RWPE2 (cell line): ENCODE measurements at regions not wholly inside any gene's neighbourhood (a gene's known extent, or its start where the extent isn't known, plus 50 kb on each side); places are given as distances from the start of the nearest gene placed in this dataset.

Source experiments
- ATAC-seq: fragments of 200-7000 bp; cut with Tn5 transposase; 3 replicates; pipeline ENCODE4 v1.9.1; 2021; ENCODE audit warnings: low read depth
- DNase-seq: peaks from one replicate; pipeline ENCODE4 v3.0.0-alpha.2; 2020; ENCODE audit warnings: low spot score
- H3K27ac ChIP-seq: fragments of 450-650 bp; 2 replicates; pipeline ENCODE4 v1.5.1; 2017; ENCODE audit warnings: mild to moderate bottlenecking; ENCODE audit not compliant: poor library complexity, severe bottlenecking
- H3K27me3 ChIP-seq: fragments of 250-450 bp; sonication (Bioruptor Pico); 2 replicates; pipeline ENCODE4 v1.5.1; 2021; ENCODE audit warnings: mild to moderate bottlenecking, moderate library complexity; ENCODE audit not compliant: insufficient read depth, poor library complexity, severe bottlenecking
- H3K36me3 ChIP-seq: fragments of 250-450 bp; sonication (Bioruptor Pico); 2 replicates; pipeline ENCODE4 v1.5.1; 2020; ENCODE audit warnings: low read depth, mild to moderate bottlenecking, moderate library complexity
- H3K4me1 ChIP-seq: fragments of 250-450 bp; sonication (Bioruptor Pico); 2 replicates; pipeline ENCODE4 v1.5.1; 2021; ENCODE audit warnings: mild to moderate bottlenecking, moderate library complexity; ENCODE audit not compliant: insufficient read depth, poor library complexity, severe bottlenecking
- H3K4me3 ChIP-seq: fragments of 250-450 bp; sonication (Bioruptor Pico); 2 replicates; pipeline ENCODE4 v1.5.1; 2021; ENCODE audit warnings: mild to moderate bottlenecking, moderate library complexity; ENCODE audit not compliant: severe bottlenecking
- H3K9me3 ChIP-seq: fragments of 250-450 bp; sonication (Bioruptor Pico); 2 replicates; pipeline ENCODE4 v1.5.1; 2021; ENCODE audit warnings: mild to moderate bottlenecking, moderate library complexity; ENCODE audit not compliant: severe bottlenecking
- CTCF ChIP-seq: fragments of 450-650 bp; IDR thresholded peaks from one replicate; pipeline ENCODE4 v1.5.1; 2017; ENCODE audit warnings: mild to moderate bottlenecking, moderate library complexity; ENCODE audit not compliant: poor library complexity, severe bottlenecking

DNA sequence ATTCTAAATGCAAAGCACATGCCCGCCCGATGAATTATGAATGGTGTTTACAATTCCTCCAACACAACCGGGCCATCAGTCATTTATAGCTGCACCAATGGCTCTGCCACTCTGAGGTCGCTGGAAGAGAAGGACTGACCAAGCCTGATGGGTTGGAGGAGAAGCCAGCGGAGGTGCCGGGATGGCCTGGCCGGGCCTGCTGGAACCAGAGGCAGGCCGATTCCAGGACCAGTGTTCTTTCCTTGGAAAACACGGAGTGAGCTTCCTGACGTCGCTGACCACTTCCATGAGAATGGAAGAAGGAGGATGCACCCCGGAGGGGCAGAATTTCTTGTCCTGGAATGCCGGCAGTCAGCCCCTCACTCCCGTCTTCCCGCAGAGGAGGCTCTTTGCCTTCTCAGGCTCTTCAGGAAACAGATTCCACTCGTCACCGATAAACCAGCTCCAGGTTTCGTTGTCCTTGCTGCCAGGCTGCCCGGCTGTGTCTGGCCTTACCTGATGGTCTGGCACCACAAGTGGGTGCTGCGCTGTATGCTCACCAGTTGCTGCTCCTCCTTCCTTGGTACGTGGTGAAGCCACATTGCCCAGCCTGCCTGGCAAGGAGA is 358.5 kb upstream of the SFSWAP start:
- H3K36me3 ChIP-seq = no peaks in the 10 kb centered on the region
- no peak for ATAC-seq
- no peak for DNase-seq
- no peaks in the 10 kb centered on the region for H3K4me1 ChIP-seq
- no peaks in the 10 kb centered on the region for H3K27me3 ChIP-seq
- H3K27ac ChIP-seq = no peak overlapping the region
- H3K4me3 ChIP-seq = no peak overlapping the region
- H3K9me3 ChIP-seq = no peaks in the 10 kb centered on the region
- no peak for TF ChIP-seq CTCF

DNA sequence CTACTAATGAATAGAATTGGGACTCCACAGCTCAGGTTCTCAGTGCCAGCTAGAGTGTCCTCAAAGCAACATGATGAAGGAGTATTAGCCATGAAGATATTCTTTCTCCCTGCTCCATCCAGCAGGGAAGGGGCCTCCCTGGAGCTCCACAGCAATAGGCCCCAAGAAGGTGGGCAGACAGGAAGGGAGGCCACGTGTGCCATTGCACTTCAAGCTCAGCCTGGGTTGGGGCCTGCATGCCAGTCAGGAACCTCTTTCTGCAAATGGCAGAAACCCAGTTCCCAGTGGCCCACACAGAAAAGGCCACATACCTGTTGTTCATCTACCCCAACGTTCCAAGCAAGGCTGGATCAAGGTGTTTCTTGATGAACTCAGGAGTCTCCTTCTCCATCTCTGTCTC is 357.5 kb upstream of the SFSWAP start:
- Histone ChIP-seq H3K4me1 (no peaks in the 10 kb centered on the region), H3K27ac (no peak overlapping the region), H3K36me3 (no peaks in the 10 kb centered on the region), H3K27me3 (no peaks in the 10 kb centered on the region), H3K9me3 (no peaks in the 10 kb centered on the region), H3K4me3 (no peak overlapping the region)
- no peak for DNase-seq
- TF ChIP-seq CTCF = no peak
- ATAC-seq = no peak

GRCh38 chr12:131353826-131354225 is 357.1 kb upstream of the SFSWAP start:
- Histone ChIP-seq H3K27ac (no peak overlapping the region), H3K27me3 (no peaks in the 10 kb centered on the region), H3K4me1 (no peaks in the 10 kb centered on the region), H3K9me3 (no peaks in the 10 kb centered on the region), H3K36me3 (no peaks in the 10 kb centered on the region), H3K4me3 (no peak overlapping the region)
- no peak for TF ChIP-seq CTCF
- DNase-seq = no peak
- ATAC-seq = no peak

GRCh38 chr12:131355361-131356245 is 355.3 kb upstream of the SFSWAP start:
- Histone ChIP-seq H3K36me3 (no peaks in the 10 kb centered on the region), H3K27ac (no peak overlapping the region), H3K9me3 (no peaks in the 10 kb centered on the region), H3K4me1 (no peaks in the 10 kb centered on the region), H3K27me3 (peaks cover 10% of the 10 kb centered on the region), H3K4me3 (no peak overlapping the region)
- no peak for TF ChIP-seq CTCF
- ATAC-seq = no peak
- DNase-seq = no peak
